ENCODE measurements at regions not wholly inside any gene's neighbourhood (a gene's known extent, or its start where the extent isn't known, plus 50 kb on each side); places are given as distances from the start of the nearest gene placed in this dataset.

DNA sequence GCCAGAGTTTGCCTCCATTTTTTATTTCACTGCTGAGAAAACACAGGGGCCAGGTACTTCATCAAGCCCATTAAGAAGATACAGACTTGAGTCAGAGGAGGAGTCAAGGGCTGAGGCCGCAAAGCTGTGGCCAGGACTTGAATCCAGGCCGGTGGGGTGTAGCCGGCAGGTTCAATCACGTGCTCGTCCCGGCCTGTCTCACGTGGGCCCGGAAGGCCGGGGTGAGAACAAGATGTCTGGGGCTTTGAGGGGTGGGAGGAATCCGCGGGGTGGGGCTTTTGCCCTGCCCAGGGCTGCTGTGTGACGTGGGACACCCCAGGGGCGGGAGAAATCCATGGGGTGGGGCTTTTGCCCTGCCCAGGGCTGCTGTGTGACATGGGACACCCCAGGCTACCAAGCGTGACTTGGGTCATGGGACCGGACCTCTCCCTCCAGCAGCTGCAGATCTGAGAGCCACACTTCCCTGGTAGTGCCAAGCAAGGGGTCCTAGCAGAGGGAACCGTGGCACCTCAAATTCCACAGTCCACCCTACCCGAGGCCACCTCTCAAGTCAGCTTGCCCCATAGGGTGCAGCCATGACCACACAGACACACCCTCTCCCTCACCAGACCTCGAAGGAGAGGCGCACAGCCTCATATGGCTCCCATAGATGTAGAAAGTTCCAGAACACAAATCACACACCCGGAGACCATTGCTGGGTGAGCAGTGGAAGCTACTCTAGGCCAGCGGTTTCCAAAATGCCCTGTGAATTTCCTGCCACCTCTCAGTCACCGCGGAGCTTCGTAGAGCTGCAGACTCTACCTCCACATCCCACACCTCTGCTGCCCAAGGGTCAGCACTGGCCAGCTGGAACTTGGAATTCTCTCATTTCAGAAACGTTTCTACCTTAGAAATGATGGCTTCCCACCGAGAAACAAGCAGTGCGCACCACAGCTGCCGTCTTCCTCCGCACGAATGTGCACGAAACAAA, 156.1 kb downstream of the DLL1 start:
- no peak for DNase-seq (ENCODE audit: low spot score)

DNA sequence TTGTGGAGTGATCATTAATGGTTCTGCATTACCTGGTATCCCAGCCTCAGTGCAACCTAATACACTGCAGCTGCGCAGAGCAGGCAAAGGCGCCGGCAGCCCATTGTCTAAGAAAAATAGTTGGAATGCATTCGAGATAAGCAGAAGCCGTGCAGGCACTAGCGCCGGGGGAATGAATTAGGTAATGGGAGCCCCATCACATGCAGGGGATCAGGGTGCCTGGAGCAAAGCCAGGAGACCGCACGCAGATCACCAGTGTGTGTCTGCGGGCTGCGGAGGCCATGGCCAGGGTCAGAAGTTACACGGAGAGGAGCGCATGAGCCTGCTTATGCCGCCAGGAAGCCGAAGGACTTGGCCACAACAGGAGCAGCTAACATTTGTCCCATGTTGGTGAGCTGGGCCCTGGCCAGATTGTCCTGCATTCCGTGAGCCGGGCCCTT, 156.8 kb downstream of the DLL1 start:
- no peak for DNase-seq (ENCODE audit: low spot score)

DNA sequence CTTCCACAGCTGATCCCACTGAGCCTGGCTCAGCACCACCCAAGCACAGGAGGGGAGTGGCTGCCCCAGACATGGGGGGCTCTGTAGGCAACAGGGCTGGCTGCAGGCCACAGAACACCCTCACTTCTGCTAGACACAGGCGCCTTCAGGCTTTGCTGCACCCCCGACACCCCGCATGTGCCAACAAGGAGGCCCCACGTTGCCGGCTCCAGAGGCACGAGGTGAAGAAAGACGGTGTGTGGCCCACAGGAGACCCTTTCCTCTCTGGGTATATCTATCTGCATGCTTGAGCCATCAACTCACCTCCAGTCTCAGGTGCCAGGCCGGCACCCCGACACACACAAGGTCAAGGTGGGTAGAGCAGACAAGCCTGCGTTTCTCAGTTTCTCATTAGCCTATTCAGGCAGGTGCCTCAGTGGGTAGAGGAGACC, 158.3 kb downstream of the DLL1 start:
- no peak for DNase-seq (ENCODE audit: low spot score)

DNA sequence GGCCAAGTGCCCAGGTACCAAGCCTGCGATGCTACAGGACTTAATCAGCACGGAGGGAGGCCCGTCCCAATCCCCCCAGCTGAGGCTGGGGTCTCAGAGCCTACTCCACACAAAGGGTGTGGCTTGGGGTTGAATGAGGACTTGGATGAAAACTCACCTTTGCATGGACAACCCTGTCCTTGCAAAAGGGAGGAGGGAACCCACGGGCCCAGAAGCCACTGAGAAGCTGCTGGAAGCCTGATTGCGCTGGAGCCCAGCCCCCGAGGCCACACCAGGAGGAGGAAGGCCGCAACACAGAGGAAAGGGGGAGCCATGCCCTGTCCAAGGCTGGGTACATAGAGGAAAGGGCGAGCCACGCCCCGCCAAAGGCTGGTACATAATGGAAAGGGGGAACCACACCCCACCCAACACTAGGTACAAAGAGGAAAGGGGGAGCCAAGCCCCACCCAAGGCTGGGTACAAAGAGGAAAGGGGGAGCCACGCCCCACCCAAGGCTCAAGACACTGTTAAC, 158.8 kb downstream of the DLL1 start:
- DNase-seq (ENCODE audit: low spot score): no peak

DNA sequence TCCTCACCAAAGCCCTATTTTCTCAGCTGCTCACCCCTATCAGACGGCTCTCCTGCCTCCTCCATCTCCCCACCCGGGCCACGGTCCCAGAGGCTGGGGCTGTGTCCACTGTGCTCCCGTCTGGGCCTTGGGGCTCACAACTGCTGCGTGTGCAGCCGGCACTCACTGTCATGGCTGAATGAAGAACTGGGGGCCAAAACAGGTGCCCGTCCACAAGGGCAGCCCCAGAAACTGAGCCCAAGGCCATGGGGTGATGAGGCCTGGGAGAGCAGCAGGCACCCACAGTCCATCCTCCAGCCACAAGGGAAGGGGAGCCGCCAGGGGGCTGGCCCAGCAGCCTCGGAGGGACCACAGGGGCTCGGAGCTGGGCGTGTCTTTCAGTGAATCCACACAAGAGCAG, 159.5 kb downstream of the DLL1 start:
- DNase-seq (ENCODE audit: low spot score): no peak

DNA sequence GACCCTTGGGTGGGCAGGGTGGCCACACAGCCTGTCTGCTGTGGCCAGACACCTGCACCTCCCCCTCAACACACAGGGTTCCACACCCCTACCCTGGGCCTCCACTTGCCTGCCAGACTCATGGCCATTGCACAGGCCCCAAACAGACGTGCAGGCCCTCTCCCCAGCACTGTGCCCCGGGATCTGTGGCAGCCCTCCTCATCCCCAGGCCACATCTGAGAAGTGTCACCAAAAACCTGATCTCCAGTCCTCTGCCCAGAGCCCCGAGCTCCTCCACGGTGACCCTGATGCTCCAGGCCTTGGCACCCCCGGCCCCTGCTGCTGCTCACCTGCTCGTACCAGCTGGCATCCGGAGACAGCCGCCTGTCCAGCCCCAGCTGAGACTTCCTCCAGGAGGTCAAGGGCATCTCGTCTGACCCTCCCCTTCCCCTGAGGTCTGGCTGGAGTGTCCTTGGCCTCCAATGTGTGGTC, 160.1 kb downstream of the DLL1 start:
- no peak for DNase-seq (ENCODE audit: low spot score)

DNA sequence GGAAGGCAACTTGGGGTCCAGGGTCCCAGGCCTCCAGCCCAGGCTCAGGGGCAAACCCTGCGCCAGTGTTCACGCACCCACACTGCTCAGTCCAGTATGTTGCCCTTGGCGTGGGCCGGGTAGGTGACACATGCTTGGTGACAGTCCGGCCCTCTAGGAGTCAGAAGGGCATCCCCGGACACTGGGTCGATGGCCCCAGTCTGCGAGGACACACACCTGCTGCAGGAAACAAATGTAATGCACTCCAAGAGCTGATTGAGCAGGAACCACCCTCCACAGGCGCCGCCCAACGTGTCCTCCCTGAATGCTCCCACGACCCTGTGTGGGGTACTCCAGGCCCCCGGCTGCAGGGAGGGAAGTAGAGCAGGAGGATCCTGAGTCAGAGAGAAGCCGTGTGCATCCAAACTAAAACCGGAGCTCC, 160.7 kb downstream of the DLL1 start:
- no peak for DNase-seq (ENCODE audit: low spot score)

DNA sequence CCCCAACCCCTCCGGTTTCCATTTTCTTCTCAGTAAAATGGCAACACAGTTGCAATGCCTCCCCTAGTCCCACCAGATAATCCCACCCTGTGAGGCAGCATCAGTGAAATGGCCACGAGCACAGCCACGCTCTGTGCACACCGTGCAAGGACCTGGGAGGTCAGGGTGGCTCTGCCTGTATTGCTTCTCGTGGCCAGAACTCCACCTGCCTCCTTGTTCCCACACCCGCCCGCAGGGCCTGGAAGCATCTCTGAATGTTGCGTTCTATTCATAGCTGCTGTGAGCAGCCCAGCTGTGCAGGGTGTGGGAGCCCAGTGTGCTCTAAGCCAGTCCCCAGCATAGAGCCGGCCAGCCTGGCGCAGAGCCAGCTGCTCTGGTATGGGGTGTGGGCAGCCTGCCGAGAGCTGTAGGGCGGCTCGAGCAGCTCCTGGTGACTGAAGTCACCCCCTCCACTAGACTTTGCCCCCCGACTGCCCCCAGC, 161.1 kb downstream of the DLL1 start:
- DNase-seq (ENCODE audit: low spot score): peak; percentile 59

DNA sequence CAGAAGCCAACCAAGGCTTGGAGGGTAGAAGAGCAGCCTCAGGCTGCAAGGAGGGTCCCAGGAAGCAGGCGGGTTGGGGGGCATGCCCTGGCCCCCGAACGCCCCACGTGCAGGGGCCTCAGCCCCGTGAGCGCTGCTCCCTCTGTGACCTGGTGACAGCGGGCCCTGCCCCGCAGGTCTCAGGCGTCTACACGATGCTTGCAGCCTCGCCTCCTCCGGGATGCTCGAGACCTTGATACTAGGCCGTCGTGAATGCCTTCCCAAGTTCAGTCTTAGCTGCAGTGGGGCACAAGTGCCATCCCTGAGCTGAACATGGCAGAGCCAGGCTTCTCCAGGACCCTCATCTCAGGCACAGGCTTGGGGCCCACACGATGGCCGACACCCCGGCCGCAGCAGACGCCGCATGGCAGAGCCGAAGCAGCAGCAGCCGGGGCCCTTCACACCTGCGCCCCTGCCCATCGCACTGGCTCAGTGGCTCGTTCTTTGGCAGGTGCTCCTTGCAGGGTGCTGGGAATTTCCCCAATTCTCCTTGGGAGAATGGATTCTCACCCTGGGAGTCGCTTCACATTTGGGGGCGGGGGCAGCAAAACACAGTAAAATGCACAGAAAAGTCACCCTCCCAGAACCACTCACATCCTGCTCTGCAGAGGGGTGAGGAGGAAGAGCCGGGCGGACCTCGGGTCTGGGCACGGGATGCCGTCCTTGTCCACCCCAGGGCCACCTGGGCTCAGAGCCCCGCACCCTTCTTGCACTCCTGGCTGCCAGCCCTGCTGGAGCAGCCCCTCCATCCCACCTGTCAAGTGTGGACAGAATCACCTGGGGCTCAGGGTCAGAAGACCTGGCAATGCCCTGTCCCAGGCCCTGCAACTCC, 161.8 kb downstream of the DLL1 start:
- DNase-seq (ENCODE audit: low spot score): no peak

DNA sequence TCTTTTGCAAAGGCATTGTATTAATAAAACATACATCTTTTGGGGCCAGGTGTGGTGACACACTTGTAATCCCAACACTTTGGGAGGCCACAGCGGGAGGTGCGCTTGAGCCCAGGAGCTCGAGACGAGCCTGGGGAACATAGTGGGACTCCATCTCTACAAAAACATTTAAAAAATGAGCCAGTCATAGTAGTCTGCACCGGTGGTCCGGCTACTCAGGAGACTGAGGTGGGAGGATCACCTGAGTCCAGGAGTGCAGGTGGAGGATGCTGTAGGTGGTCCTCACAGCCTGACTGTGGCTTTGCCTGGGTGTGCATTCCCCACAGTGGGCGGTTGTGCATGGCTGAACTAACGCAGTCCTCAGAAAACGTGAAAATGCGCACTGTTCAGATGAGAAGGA, 162.5 kb downstream of the DLL1 start:
- no peak for DNase-seq (ENCODE audit: low spot score)

DNA sequence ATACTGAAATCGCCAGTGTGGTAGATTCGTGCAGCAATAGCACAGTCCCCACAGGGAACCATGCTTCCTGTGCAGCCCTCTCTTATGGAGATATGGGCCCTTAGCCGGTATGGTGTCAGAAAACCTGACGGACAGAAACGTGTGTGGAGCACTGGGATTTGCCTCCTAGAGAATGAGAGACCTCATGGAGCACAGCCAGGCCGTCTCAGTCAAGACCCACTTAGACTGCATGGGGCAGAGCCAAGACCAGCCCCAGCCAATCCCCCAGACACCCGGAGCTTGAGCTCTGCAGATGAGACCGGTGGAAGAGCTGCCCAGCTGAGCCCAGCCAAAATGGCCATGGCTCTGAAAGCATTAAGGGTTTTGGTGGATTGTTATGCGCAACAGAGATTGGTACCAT, 163.7 kb downstream of the DLL1 start:
- no peak for DNase-seq (ENCODE audit: low spot score)

DNA sequence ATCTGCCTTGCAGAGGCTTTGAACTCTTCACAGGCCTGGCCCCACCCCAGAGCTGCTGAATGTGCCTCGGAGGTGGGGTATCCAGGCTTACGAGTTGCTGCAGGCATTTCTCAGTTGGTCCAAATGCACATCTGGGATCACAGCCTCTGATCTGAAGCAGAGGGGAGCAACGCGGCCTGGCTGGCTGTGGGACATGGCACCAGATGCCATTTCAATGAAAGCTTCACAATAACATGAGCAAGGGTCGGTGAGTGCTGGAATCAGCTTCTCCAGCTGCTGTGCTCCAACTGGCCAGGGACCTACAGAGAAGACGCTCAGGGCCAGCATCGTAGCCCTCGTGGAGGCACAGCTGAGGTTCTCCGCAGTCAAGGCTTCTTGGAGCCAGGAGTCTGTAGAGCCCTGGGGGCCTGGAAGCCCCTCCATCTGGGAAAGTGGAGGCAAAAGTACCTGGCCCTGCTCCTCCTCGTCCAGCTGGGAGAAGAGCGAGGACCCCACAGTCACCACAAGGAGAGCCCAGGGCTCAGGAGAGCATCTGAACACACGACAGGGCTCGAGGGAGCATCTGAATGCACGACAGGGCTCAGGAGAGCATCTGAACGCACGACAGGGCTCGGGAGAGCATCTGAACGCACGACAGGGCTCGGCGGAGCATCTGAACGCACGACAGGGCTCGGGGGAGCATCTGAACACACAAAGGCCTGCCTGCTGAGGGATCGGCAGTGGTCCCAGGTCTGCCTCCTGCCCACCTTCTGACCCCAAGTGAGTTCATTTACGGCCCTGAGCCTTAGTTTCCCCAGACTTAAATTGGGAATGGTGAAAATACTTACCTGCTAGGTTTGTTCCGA, 165.2 kb downstream of the DLL1 start:
- no peak for DNase-seq (ENCODE audit: low spot score)

DNA sequence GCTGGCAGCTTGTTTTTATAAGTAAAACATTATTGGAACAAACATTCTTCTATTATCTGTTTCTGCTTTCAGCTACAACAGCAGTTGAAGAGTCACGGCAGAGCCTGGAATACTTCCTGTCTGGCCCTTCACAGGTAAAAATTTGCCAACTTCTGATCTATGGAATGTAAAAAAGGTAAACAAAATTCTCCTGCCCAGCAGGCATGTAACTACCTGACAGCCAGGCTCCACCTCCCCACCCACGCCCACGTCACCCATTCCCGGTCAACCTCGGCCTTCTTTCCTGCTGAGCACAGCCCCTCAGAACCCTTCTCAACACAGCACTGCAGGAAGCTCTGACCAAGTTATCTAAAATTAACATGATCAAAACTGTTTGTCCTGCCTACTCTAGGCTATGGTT, 166.0 kb downstream of the DLL1 start:
- DNase-seq (ENCODE audit: low spot score): peak; percentile 54

DNA sequence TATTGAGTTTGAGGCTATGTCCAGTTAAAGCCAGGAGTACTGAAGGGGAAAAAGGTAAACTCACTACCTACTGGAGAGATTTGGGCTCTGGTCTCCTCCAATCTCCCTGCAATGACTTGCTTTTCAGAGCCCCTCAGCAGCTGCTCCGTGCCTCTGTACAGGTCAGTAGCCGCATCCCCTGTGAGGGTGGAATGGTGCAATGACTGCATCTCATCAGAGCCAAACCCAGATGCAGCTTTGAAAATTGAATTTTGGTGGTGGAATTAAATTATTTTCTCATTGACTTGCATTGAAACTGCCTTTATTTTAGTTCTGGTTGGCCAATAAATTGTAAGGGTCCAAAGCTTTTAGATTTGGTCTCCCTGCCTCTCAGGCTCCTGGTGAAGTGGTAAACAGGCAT, 166.7 kb downstream of the DLL1 start:
- DNase-seq (ENCODE audit: low spot score): no peak

DNA sequence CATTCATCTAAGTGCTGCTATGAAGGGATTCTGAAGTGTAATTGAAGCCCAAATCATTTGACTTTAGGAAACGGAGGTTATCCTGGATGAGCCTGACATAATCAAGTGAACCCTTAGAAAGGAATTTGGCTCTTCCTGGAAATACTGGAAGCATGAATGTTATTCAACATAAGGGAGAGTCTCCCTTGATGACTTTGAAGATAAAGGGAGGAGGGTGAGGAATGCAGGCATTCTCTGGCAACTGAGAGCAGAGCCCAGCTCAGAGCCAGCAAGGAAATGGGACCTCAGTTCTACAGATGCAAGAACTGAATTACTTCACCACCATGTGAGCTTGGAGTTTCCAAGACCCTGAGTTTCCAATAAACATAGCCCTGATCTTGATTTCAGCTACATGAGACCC, 168.2 kb downstream of the DLL1 start:
- no peak for DNase-seq (ENCODE audit: low spot score)

DNA sequence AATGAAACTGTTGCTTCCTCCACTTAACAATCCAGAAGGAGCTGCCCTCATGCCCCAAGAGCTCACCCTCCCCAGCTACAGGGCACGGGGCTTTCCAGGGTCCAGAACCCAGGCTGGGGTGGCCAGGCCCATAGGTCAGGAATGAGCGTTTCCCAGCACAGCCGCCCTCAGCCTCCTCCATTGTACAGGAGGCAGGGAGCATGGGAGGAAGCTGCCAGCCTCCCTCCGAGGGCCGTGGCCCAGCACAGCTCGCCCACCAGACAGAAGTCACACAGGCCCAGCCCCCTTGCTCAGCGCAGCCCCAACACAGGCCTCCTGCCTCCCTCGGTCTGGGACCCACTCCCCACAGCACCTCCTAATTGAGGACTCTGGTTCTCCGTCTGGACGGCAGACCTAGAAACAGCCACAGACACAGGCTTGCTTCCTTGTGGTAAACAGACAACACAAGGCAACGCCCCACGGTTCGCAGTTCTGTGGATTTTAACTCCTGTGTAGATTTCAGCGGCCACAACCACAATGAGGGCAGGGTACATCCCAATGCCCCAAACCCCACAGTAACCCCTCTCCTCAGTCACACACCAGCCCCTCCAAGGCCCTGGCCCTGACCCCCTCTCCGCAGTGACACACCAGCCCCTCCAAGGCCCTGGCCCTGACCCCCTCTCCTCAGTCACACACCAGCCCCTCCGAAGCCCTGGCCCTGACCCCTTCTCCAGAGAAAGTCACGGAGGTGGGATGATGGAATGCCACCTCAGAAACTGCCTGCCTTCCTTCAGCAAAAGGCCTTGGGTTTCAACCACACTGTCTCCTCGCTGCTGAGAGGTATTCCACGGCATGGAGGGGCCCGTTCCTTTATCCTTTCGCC, 173.5 kb downstream of the DLL1 start:
- DNase-seq (ENCODE audit: low spot score): no peak

DNA sequence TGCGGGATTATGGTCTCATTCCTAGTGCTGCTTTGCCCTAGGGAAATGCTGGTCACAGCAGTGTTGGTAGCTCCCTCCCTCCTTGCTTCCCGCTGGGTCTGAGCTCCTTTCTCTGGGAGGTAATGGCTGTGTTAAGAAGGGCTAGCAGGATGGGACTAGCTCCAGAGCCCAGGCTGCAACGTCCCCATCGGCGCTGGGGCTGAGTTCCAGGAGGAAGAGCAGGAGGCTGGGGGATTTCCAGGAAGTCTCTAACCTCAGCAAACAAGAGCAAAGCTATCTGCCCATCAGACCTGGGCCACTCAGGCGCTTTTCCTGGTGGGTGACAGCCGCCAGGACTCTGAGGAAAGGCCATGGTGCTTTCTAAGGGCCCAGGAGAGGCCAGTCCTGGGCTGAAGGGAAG, 174.2 kb downstream of the DLL1 start:
- no peak for DNase-seq (ENCODE audit: low spot score)

DNA sequence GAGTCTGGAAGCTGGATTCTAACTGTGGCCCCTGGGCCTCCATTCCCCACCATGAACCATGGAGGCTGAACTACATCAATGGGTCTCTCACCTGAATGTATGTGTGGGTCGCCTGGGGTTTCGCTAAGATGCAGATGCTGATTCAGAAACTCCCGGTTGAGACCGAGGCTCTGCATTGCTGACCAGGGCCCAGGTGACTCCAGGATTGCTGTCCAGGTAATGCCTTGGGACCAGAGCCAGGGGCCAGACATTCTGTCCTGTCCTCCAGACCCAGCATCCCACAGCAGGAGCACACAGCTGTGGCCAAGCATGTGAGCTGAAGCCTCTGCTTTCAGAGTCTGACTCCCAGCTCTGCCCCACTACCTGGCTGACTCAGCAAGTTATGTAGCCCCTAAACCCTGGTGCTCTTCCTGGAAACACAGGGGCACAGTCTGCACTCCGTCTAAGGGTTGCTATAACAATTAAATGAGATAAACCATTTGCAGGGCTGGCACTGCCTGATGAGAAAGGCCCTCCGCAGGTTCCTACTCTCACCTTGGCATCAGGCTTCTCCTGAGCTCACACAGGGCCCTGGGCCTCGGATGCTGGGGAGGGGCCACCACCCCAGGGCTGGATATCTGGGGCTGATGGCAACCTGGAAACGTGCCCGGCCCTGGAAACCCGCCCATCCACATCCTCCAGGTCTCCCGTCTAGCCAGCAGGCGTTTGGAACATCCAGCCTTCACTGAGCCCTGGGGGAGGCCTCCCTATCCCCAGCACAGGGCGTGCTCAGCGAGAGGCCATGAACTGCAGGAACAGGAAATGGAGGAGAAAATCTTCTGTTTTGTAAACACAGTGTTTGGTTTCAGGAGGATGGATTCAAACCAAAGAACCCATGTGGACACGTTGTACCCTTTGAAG, 175.7 kb downstream of the DLL1 start:
- no peak for DNase-seq (ENCODE audit: low spot score)

DNA sequence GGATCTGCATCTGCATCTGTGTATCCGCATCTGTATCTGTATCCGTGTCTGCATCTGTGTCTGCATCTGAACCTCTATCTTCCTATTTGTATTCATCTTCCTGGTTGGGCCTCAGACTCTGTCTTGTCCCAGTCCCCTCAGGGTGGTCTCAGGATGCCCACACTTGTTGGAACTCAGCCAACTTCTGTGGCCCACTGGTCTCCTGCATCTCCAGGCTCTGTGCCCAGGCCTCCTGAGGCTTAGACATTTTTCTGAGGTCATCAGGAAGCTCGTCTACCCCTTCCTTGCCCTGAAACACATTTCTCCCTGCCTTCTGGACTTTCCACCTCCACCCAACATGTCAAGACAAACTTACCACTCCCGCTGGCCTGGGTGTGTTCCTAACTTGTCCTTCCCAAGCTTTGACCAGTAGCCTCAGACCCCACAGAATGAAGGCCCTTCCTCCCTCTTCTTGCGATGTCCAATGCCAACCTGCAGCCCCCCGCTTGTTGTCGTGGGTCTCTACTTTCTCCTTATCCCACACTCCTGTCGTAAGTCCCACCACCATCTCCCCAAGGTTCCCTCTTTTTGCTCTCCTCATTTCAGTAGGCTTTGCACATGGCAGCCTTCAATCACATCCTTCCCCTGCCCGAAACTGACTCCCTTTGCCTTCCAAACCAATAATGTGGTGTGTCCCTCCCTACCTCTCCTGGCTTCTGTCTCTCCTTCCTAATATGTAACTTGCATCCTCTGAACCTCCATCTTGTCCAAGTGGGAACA, 176.5 kb downstream of the DLL1 start:
- no peak for DNase-seq (ENCODE audit: low spot score)
